ENCODE measurements at regions not wholly inside any gene's neighbourhood (a gene's known extent, or its start where the extent isn't known, plus 50 kb on each side); places are given as distances from the start of the nearest gene placed in this dataset.

- TF ChIP-seq, protein P1, sequence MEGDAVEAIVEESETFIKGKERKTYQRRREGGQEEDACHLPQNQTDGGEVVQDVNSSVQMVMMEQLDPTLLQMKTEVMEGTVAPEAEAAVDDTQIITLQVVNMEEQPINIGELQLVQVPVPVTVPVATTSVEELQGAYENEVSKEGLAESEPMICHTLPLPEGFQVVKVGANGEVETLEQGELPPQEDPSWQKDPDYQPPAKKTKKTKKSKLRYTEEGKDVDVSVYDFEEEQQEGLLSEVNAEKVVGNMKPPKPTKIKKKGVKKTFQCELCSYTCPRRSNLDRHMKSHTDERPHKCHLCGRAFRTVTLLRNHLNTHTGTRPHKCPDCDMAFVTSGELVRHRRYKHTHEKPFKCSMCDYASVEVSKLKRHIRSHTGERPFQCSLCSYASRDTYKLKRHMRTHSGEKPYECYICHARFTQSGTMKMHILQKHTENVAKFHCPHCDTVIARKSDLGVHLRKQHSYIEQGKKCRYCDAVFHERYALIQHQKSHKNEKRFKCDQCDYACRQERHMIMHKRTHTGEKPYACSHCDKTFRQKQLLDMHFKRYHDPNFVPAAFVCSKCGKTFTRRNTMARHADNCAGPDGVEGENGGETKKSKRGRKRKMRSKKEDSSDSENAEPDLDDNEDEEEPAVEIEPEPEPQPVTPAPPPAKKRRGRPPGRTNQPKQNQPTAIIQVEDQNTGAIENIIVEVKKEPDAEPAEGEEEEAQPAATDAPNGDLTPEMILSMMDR (IDR thresholded peaks at IDR 0.05), result no peak
- no peak for TF ChIP-seq EZH2phosphoT487 (IDR thresholded peaks at IDR 0.05; ENCODE audit: borderline replicate concordance, low read depth)
Observed at GRCh38 chr10:78408671-78409472, 375.2 kb downstream of the RPS24 start.
